Tongue (tissue), 1 donor: ENCODE measurements at regions not wholly inside any gene's neighbourhood (a gene's known extent, or its start where the extent isn't known, plus 50 kb on each side); places are given as distances from the start of the nearest gene placed in this dataset.

ENCODE experiments used
- DNase-seq: peaks from one replicate; pipeline ENCODE4 v3.0.0-alpha.2; 2015

DNA sequence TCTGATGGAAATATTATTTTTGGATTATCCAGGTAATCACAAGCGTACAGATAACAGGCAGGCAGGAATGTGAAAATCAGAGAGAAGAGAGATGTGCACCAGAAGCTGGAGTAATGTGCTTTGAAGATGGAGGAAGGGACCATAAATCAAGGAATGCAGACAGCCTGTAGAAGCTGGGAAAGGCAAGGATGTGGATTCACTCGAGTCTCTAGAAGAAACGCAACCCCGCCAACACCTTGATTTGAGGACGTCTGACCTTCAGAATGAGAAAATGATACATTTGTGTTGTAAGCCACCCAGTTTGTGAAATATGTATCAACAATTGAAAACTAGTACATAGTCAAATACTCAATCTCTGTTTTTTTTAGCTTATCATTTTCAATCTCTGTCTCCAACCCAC, 207.6 kb upstream of the MPDZ start:
- DNase-seq: no peak

DNA sequence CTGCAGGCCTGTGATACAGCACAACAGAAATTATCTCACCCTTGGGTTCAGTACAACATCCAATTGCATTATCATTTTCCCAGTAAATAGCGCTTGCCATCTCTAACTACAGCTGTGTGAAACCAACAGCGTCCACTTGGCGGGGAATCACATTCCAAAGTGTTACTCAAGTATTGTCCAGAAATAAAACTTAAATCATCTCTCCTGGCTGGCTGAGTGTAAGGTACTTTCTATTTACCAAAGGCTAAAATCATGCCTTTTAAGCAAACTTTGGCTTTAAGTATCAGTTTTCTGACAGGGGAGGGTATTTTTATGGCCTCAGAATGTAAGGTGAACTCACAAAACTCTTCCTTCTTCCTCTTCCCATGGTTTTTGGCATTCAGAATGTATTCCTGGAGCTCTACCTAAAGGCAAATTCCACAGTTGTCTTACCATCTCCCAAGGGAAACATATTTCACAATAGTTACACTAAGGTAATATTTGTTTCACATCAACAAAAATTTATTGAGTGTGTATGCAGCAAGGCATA, 205.6 kb upstream of the MPDZ start:
- peak; percentile 64 for DNase-seq

DNA sequence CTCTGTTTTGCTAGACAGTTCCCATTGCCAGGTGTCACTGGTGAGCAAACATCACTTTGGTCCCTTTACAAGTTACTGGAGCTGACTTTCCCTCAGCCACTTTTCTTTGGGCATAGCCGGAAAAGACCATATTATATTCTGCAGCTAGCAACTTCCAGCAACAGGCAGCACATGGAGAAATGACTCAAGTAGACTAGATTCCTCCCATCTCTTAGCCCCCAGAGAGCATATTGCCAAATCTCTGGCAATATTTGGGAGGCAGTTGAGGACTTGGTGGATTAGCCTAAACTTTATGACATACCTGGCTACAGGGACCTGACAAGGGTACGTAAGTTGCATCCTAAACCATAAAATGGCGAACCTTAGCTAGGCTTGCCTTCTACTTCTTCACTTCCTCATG, 204.7 kb upstream of the MPDZ start:
- DNase-seq: no peak

DNA sequence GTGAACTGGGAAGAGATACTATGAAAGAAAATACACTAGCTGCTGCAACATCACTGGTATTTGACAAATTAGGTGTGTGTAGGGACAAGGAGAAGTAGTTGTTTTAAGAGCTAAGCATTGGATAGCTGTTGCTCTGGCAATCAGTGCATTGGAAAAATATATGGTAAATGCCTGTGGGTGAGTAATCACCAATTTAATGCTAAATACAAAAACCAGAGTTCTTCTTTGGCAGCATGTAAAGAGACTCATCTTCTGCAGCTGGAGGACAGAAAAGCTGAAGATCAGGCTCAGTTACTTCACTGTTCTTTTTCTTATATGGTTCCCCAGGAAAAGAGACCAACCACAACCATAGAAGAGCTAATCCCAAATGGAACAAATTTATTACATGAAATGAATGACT, 201.8 kb upstream of the MPDZ start:
- no peak for DNase-seq

DNA sequence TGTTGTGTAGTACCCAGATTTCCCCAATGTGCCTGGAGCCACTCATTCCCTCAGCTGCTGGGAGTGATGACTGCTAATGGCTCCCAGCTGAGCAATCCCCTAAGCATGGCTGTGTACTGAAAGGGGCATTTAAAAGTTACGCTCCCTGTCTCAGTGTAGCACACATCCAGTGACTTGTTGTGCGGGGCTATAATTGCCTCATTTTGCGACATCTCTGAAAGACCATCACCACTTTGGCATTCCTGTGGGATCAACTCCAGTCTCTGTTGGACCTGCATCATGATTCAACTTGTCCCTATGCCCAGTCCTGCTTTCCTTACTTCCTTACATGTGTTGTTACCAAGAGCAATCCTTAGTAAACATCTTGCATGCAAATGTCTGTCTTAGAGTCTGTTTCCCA, 201.2 kb upstream of the MPDZ start:
- DNase-seq: no peak

DNA sequence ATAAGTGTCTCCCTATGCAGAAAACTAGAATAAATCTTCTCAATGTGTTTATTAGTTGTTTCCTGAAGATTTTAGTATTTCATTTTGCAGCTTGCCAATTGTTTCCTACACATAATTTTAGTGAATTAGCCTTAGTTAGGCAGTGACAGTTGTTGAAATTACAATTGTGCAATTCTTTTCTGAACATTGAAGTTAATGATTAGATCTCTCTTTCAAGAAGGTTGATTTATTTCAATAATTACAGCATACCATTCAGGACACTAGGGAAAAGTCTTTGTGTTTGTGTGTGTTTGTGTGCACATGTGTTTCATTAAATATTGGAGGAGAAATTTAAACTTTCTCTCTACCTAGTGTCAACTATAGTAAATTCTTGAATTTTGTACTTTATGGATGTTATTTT, 199.6 kb upstream of the MPDZ start:
- DNase-seq: no peak

DNA sequence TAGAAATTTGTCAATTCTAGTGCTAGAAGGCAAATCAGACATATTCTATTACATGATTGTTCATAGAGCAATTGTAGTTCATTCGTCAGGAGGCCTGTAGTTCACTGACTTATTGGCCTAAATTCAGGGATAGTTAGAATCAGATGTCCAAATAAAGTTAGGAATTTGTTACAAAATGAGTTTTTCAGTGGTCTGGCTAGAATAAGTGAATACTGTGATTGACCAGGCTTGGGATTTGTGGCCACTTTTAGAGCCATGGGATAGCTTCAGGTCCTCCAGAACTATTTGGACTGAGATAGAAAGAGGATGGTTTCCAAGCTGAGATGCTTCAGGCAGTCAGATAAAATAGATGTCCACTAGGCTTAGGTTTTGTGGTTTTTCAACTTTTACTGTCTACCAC, 199.1 kb upstream of the MPDZ start:
- DNase-seq: no peak

DNA sequence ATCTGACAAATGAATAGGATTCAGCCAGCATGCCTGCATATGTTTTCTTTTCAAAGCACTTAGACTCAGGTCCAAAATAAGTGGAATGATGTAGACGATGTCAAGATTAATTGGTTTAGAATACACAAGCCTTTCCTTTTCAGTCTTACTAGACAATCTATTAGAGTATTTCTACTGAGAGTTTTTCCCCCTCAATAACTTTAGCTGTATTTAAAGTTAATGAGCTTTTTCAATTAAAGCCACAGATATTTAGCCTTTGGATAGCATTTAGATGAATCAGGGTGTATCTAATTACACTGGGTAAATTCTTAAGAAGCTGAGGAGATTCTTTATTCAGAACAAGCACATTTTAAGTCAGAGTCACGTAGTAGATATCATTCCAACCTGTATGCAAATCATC, 198.7 kb upstream of the MPDZ start:
- DNase-seq: no peak

DNA sequence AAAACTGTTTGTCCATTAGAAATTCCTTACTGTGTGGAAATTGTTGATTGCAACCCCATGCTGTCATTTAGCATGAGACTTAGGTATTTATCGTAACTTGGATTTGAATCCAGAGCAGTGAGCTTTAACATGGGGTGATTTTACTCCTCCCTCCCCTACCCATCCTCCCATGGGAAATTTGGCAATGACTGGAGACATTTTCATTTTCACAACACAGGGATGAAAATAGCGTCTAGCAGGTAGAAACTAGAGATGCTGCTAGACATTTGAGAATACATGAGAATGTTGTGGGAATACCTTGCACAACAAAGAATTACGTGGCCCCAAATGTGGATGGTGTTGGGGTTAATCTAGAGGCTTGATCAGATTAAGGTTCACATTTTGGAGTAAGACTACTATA, 191.3 kb upstream of the MPDZ start:
- DNase-seq: no peak

DNA sequence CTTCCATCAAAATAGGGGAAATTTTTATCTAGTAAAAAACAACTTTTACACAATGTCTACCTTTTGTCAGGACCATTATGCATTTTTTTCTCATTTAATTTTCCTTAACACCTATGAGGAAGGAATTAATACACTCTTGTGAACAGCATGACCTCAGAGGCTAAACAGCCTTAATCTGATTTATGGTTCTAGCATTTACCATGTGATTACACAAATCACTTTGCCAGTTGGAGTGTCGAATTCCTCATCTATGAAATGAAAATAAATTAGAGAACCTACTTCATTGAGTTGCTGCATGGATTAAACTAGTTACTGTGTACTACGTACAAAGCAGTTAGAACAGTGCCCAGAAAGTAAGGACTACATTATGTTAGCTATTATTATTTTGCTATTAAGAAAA, 187.7 kb upstream of the MPDZ start:
- no peak for DNase-seq

DNA sequence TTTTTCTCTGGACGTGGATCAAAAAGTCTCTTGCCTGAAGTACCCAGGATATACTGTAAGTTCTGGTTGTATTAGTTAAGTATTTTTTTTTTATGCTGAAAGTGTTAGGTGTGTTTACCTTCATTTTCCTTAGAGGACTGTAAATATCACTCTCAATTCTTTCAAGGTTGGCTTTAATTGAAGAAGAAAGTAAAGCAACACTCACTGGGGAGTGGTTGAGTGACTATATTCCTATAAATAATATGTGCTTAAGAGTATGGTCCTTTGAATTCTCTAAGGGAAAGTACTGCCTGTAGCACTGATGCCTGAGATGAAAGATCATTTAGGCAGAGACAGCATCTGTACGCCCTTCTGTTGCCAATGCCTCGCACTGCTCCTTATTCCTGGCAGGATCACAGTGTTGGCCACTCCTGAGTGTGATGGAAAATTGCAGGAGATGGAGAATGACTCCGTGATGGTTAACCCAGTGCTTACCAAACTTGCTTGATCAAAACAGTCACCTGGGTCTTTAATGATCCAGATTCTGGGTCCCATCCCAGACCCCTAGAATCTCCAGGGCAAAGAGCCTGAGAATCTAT, 182.0 kb upstream of the MPDZ start:
- no peak for DNase-seq

DNA sequence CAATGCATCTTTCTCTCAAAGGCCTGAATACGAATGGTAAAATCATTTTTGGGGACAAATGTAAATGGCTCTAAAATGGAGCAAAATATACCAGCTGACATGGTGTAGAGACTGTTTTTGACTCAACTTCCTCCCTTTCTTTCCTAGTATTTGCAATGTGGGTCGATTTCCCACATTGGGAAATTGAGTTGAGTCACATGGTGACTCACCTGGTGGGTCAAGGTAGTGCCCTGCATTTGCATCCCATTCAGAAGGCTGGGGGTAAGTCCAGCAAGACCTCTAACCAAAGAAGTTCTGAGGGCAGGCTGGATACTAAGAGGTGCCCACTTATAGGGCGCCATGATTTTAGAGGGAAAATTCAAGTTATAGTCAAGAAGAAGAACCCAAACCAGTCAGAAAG, 179.6 kb upstream of the MPDZ start:
- no peak for DNase-seq

DNA sequence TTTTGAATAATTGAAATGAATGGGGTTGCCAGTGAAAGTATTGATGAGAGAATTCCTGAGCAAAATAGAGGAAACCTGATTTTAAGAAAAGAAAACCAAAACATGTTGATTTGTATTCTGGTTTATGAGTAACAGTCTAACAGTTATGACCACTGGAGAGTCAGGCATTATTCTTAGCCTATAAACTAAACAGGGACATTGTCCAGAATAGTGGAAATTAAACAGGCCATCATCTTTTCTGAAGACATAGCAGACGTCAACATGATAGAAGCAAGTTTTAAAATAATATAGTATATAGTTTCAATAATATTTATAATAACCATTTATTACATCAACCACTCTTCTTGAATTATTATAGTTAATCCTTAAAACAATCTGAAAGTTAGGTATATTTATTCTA, 178.3 kb upstream of the MPDZ start:
- no peak for DNase-seq

DNA sequence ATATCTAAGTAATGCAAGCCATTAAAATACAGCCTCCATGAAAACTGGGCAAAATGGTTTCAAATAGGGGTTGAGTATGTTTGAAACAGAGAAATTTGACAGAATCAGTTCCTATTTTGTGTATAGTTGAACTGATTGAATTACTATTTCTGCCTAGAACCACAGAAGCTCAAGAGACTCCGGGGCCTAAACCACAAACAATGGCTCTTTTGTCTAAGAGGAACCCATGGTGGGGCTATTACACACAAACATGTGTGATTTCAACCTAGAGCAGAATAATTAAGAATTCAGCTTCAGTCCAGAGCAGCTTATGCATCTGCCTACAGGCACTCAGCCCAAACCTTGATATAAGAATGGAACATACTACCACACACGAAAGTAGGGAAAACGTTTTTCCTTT, 171.2 kb upstream of the MPDZ start:
- no peak for DNase-seq

DNA sequence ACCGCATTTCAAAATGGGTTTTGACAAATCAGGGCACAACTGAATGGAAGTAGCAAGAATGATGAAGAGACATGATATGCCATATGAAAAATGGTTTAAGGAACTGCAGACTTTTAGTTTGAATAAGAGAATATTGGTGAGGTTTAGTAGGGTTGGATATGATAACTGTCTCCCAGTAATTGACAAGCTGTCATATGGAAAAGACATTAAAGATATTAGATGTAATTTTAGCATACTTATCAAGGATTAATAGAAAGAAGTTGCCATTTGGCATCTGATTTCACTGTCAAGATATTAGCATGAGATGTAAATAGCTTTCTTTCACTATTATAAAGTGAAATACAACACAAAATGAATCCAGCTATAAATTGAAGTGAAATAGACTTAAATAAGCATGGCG, 169.0 kb upstream of the MPDZ start:
- no peak for DNase-seq

DNA sequence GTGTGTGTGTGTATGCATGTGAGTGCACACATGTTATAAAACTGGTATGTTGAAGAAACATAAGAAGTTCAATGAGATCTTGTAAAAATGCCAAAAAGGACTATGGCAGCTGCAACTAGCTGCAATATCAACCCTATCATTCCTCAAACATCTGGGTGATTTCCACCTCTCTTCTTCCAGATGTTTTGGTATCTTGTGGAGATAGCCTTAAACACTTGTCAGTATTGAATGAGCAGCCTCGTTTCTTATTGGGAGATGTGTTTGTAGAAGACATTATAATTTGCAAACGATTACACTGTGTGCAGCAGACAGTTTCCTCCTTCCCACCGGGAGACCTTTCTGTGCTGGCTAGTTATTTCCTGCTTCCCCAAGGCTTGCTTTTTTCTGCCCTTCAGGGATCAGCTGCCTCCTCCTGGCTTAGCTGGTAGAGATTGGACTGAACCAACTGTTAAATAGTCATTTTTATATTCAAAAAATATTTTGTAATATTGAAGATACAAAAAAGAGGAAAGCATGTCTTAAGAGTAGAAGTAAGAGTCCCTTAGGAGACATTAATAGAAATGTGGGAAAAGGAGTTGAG, 168.4 kb upstream of the MPDZ start:
- peak; percentile 71 for DNase-seq

DNA sequence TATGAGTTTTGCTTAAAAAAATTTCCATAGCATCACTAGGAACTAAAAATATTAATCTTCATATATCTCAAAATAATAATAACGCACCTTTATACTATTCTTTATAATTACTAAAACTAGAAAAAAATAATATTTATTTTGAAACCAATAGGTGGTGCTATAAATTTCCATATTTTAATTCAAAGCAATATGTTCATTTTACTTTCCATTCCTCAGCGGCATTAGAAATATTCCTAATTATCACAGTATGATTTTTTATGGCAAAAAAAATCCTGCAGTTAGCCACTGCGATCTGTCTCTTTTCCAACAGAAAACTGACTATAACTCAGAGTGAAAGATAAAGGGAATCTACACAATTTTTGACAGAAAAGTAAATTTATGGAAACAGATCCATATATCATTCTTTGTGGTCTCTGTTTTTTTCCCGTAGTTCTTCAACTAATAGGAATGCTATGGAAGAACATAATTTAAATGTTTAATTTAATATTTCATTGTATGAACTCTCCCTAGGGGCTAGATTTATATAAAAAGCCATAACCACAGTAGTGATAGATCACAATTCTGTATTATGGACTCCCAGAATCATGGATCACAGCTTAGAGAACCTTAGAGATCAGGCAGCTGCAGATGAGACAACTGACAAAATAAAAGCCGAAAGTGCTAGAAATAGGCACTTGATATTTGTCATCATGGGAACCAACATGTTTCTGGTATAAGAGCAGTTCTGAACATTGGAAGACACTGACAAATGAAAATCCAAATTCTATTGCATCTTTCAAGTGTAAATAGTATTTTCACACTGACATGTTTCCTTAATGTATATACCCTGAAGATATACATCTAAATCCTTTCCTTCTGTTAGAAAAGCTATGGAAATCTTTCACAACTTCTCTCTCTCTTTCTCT, 167.7 kb upstream of the MPDZ start:
- DNase-seq: peak; percentile 53

DNA sequence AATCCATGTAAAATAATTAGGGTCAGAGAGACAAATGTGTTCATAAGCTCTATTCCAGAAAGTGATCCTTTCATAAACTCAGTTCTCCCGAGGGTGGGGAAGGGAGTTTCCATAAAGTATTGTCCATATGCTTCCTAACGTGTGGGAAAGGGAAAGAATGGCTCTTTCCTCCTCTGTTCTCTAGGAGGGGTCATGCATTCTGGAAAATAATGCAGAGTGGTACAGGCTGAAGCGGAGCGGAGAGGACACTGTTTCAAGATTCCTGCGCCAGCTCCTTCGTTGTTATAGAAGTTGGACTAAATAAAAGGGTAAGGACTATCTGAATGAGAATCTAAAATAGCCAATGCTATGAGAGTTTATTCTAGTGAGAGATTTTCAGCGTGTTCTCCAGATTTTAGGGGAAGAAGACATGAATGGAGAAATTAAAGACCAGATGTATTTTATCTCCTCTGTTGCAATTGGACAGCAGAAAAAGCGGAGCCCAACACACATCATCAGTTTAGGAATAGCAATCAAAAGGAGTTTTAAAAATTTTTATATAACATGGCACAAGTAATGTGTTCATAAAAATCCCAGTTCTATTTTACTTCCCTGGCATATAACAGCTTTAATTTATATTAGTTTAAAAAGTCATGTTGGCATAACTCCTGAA, 166.9 kb upstream of the MPDZ start:
- DNase-seq: peak; percentile 54

DNA sequence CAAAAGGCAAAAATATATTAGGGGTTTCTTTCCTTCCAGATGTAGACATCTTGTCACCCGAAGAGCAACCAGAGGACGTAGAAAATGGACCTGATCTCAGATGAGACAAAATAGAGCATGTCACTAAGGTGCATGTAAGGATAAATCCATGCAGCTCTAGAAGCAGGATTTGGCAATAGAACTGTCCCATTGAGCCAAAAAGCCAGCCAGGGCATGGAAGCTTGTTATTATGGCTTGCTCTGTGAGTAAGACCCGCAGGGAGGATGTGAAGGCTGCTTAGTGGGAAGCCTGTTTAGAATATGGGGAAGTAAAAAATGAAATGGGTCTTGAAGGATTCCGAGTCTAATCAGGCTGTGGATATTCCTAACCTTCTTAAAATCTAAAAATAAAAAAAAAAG, 165.6 kb upstream of the MPDZ start:
- DNase-seq: peak; percentile 68

DNA sequence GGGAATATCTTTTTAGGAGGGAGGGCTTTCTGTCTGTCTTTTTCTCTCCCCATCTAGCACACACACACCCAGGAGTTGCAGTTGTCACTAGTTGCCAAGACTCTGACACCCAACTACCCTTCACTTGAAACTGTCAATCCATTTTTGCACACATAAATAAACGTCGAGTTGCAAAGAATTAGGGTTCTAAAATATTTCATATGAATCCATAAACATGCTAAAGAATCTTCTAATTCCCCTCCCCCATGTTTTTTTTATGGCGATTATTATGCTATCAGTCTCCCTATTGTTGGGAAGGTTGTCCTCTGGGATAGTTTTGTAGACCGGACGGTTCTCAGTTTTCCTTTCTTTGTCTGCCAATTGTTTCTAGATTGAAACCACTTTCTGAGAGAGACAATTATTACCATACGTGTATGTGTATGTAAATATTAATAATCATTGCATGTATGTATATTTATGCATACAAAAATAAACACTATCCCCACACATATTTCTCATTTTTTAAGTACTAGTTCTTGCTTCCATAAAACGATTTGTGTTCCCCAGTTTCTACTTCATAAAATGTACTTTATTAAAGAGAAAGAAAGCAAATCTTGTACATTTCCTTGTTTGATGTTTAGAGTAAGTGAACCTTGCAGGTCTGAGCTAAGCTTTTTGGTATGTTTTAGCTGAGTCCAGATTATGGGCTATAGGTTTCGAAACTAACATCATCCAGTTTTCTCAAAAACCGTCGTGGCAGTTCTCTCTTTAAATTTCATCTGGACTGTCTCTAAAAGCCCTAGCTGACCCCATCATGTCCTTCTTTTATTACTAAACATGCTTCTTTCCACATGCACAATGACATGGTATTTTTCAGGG, 165.0 kb upstream of the MPDZ start:
- DNase-seq: peak; percentile 48

DNA sequence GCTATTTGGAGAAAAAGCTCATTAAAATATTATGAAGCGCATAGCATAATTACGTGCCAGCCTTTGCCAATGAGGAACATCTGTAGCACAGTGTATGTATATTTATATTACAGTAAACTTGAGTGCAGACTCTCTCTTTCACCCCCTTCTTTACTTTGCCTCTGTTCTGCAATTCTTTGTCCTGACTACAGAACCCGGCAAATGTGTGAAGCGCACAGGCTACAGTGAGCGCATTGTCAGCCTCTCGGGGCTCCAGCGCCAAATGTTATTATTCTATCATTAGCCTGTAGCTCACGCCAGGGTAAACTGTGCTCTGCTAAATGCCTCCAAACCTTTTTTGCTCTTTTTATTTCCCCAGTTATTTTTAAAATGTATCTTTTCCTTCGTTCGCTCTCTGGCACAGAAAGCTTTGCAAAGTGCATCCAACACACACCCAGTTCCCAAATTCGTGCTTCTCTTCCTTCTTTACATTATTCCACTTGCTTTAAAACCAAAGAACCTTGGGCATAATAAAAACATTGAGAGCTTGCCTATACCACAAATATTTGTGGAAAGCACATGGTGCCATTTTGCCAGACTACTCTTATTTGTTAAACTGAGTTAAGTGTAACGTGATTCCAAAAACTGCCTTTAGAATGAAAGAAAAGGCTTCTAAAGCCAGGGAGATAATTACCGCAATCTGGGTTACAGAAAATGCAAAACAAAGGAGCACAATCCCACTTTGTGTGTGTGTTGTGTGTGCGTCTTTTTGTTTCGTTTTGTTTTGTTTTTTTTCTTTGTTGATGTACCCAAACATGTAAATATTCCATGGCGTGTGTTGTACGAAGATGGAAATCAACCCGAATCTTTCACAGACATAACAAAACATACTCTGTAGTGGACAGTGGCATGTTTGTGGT, 164.1 kb upstream of the MPDZ start:
- DNase-seq: peak; percentile 70
